ENCODE measurements at regions not wholly inside any gene's neighbourhood (a gene's known extent, or its start where the extent isn't known, plus 50 kb on each side); places are given as distances from the start of the nearest gene placed in this dataset.
"Not testable (repeated sequence)": the region's sequence is repeated elsewhere in the genome, so short reads cannot be mapped to it uniquely, and the experiment has no call there.

DNA sequence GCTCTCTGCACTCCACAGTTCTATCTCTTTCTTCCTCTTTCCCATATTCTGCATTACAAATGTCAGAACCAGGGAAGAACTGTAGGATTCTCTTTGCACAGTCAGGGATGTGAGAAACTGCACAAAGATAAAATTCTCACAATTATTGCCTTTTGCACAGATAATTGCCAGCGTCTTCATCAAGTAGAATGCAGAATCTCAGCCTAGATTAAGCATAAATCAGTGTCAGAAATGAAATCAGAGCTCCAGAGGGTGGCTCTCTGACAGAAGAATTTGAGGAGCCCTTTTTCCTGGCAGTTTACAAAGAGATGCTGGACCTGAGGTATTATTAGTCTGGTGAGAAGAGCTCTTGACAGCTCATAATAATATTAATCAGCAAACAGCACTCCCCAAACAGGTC lies 173.1 kb downstream of the PTH2R start:
- H3K4me3 Mint-ChIP-seq, result no peak overlapping the region
- no peaks in the 10 kb centered on the region for H3K36me3 Mint-ChIP-seq (ENCODE audit: low read depth)
- H3K27ac Mint-ChIP-seq, result no peak overlapping the region
- H3K9me3 Mint-ChIP-seq, result no peaks in the 10 kb centered on the region
- DNase-seq (ENCODE audit: low spot score), result no peak
- no peaks in the 10 kb centered on the region for H3K27me3 Mint-ChIP-seq (ENCODE audit: low read depth)
- H3K4me1 Mint-ChIP-seq (ENCODE audit: low read depth), result no peaks in the 10 kb centered on the region

DNA sequence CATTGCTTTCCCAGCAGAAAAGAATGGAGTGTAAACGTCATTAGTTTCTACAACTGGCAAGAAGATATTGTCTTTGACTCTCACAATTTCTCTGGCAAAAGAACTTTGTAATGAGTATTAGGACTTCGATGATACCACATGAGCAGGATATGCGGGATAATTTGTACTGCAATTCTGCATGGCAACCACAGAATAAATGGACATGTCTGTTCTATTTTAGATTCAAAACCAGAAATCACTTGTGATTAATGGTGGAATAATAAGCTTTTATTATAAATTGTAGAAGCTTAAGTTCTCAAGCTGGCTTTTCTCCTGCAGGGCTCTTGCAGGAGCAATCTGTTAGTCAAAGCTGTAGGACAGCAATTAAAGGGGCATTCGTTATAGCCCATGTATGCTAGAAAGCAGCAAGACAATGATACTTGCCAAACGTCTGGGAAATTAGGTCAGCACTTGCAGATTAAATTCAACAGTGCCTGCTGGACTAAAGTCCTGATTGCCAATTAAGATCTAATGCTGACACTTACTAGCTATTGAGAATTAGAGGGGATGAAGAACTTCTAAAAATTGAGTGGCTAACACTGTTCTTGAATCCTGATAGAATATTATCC lies 177.9 kb downstream of the PTH2R start:
- Mint-ChIP-seq H3K27me3 (ENCODE audit: low read depth) (no peaks in the 10 kb centered on the region), H3K4me3 (no peak overlapping the region), H3K27ac (no peak overlapping the region), H3K9me3 (no peaks in the 10 kb centered on the region), H3K4me1 (ENCODE audit: low read depth) (no peaks in the 10 kb centered on the region), H3K36me3 (ENCODE audit: low read depth) (no peaks in the 10 kb centered on the region)
- DNase-seq (ENCODE audit: low spot score), result no peak

DNA sequence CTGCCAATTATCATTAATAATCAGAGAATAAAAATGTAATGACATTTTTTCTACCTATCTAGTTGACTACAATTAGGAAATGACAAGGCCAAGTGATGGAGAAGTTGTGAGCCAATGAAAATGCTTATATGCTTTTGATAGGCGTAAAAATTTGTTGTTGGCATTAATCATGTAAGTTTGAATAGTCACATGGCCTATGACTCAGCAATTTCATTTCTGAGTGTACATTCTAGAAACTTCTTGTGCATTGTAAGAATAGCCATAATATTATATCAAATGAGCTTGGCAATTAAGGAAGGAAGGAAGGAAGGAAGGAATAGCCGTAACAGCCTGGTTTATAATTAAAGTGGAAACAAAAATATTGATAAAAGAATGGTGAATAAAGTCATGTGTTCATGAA lies 179.9 kb downstream of the PTH2R start:
- no peaks in the 10 kb centered on the region for H3K36me3 Mint-ChIP-seq (ENCODE audit: low read depth)
- H3K9me3 Mint-ChIP-seq, result no peaks in the 10 kb centered on the region
- no peaks in the 10 kb centered on the region for H3K27me3 Mint-ChIP-seq (ENCODE audit: low read depth)
- DNase-seq (ENCODE audit: low spot score), result no peak
- no peaks in the 10 kb centered on the region for H3K4me1 Mint-ChIP-seq (ENCODE audit: low read depth)
- no peak overlapping the region for H3K4me3 Mint-ChIP-seq
- H3K27ac Mint-ChIP-seq, result no peak overlapping the region

DNA sequence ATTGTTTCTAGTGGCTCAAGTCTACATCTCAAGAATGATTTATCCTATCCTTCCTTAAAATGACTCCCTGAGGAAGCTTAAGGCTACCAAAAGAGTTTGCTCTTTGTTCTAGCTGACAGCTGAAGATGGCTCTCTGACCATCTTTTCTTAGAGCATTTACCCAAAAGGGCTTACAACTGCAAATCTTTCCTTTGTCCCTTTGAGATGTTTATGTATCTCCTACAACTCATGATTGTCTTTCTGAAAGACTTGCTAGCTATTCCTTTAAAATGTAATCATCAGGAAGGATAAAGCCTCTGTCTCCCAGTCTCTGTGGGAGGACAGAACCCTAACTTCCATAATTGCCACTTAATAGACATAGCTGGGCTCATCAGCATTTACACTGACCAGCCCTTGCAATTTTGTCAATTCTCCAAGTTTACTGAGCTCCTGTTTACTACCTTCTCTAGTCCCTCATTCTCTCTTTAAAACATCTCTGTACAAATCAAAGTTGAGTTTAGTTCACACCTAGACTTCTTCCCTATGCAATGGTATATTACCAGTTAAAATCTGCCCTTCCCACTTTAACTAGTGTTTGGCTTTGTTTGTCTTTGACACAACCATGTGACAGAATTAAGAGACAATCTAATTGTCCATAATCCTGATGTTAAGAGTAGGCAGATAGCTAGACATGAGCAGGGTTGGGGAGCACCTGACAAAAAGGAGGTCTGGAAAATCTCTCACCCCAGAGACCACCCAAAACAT lies 188.2 kb downstream of the PTH2R start:
- no peak for DNase-seq (ENCODE audit: low spot score)
- Mint-ChIP-seq H3K4me1 (ENCODE audit: low read depth) (no peaks in the 10 kb centered on the region), H3K36me3 (ENCODE audit: low read depth) (no peaks in the 10 kb centered on the region), H3K4me3 (no peak overlapping the region), H3K27ac (no peak overlapping the region), H3K9me3 (no peaks in the 10 kb centered on the region), H3K27me3 (ENCODE audit: low read depth) (no peaks in the 10 kb centered on the region)

DNA sequence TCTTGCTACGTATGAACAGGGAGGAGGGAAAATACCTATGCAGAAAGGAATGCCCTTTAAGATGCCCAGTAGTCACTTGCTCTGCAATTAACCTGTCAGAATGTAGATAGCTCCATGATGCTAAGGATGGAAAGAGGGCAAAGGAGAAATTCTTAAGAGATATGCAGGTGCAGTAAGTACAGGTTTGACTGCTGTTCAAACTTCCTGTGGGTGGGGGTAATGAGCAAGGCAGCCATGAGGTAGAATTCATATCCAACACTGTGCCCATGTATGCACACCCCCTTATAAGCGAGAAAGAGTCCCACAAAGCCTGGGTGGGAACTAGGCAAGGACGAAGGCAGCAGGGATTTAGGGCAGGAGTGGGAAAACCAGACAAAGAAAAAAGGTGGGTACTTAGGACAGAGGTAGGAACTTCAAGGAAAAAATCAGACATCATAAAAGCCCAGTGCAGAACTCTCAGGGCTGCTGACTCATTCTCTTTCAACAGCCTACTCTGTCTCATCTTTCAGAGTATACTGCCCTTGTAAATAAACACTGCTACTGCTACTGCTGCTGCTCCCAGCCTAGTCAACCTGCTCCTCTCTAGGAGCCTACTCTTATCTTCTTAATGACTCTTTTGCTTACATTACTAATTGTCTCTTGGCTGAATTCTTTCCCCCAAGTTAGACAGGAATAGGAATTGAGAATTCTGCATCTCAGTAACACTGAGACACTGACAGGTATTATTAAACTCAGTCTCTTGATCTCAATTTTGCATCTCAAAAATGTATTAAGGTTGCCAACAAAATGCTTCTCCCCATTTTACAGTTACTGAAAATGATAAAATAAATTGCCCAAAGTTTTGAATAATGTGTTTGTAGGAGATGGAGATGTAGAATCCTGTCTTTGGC lies 189.0 kb downstream of the PTH2R start:
- Mint-ChIP-seq H3K4me1 (ENCODE audit: low read depth) (no peaks in the 10 kb centered on the region), H3K27me3 (ENCODE audit: low read depth) (no peaks in the 10 kb centered on the region), H3K4me3 (no peak overlapping the region), H3K36me3 (ENCODE audit: low read depth) (no peaks in the 10 kb centered on the region), H3K9me3 (no peaks in the 10 kb centered on the region), H3K27ac (no peak overlapping the region)
- no peak for DNase-seq (ENCODE audit: low spot score)

DNA sequence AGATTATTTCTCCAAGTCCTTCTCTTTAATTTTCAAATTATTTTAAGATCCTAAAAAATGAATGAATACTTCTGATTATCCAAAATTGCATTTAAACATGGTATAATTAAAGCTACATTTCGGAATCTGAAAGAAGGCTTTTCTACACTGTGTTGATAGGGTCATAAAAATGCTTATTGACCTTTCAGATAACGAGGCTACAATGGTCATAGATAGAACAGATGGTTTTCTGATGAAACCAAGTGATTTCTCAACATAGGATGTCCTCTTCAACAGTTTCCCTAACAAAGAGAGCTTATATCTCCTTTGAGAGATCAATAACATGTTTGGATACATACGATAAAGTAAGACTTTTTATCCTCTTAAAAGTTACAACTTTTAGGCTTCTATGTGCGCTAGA lies 201.1 kb downstream of the PTH2R start:
- Mint-ChIP-seq H3K9me3 (no peaks in the 10 kb centered on the region), H3K27ac (no peak overlapping the region), H3K4me1 (ENCODE audit: low read depth) (no peaks in the 10 kb centered on the region), H3K36me3 (ENCODE audit: low read depth) (no peaks in the 10 kb centered on the region), H3K4me3 (no peak overlapping the region), H3K27me3 (ENCODE audit: low read depth) (no peaks in the 10 kb centered on the region)
- DNase-seq (ENCODE audit: low spot score), result no peak

DNA sequence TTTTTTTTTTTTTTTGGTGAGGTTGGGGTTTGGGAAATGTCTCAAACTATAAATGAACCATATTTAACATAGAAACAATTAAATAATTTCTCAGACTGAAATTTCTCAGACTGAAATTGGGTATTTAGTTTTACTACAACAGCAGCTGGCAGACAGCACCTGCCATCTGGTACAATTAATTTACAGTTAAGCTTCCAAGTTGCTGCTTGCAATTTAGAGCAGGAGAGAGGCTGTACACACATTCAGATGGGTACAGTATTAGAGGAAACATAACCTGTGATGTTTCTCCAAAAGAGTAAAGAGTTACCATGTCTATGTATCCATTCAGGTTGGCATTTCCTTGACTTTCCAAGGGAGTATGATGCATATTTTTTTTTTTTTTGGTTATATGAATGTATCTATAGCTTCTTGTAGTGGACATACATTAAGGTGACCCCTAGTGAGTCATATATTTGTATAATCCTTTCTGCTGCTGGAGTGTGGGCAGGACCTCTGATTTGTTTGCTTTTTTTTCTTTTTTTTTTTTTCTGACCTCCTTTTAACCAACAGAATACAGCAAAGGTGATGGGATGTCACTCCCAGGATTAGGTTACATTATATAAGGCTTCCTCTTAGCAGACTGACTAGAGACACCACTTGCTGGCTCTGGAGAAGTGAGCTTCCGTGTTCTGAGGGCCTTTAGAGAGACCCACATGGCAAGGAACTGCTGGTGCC lies 201.7 kb downstream of the PTH2R start:
- no peak for DNase-seq (ENCODE audit: low spot score)
- H3K27ac Mint-ChIP-seq, result no peak overlapping the region
- H3K9me3 Mint-ChIP-seq, result no peaks in the 10 kb centered on the region
- no peaks in the 10 kb centered on the region for H3K27me3 Mint-ChIP-seq (ENCODE audit: low read depth)
- H3K4me1 Mint-ChIP-seq (ENCODE audit: low read depth), result no peaks in the 10 kb centered on the region
- no peak overlapping the region for H3K4me3 Mint-ChIP-seq
- H3K36me3 Mint-ChIP-seq (ENCODE audit: low read depth), result no peaks in the 10 kb centered on the region

DNA sequence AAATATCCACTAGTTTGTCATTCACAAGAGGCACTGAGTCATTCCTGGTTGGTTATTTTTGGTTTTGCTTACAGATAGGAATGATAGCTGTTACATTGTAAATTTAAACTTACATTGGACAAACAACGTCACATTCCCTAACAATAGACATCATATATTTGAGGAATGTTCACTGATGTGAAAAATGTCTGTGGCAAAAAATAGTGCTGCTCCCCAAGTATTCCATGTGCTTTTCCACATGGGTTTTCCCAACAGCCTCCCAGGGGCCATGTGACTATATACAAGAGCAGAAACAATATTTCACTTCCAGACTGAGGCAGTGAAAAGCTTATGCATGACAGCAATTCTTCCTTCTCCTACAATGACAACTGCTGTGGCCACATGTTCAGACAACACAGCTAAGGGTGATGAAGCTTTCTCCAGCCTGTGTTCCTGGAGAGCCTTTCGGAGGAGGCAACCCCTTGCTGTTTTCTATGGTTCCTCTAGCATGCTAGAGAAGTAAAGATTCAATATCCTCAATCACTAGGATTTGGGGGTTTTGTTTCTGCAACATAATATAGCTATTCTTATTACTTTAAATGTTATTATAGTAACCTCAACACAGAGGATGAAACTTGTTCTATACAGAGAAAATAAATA lies 202.7 kb downstream of the PTH2R start:
- H3K36me3 Mint-ChIP-seq (ENCODE audit: low read depth), result no peaks in the 10 kb centered on the region
- H3K27ac Mint-ChIP-seq, result no peak overlapping the region
- peaks cover 4% of the 10 kb centered on the region for H3K9me3 Mint-ChIP-seq
- no peaks in the 10 kb centered on the region for H3K27me3 Mint-ChIP-seq (ENCODE audit: low read depth)
- no peaks in the 10 kb centered on the region for H3K4me1 Mint-ChIP-seq (ENCODE audit: low read depth)
- DNase-seq (ENCODE audit: low spot score), result no peak
- H3K4me3 Mint-ChIP-seq, result no peak overlapping the region

DNA sequence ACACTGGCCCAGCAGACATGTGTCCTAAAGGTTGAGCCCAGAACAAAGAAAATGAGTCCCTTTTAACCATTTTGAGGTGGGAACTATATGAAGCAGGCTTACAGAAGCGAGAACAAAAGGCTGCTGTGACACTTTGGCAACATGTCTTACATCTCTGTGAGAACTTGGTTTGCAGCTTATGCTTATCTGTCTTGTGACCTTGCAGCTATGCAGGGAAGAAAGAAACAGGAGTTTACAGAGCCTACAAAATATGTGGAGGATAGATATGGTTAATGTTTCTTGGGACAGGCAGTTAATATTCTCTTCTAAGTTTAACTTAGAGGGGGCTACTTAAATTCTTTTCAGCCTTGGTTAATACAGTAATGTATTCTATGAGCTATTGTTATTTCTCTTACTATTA lies 209.1 kb downstream of the PTH2R start:
- not testable (repeated sequence) for H3K27ac Mint-ChIP-seq; H3K36me3 Mint-ChIP-seq (ENCODE audit: low read depth); H3K9me3 Mint-ChIP-seq; H3K4me1 Mint-ChIP-seq (ENCODE audit: low read depth); H3K27me3 Mint-ChIP-seq (ENCODE audit: low read depth); DNase-seq (ENCODE audit: low spot score); H3K4me3 Mint-ChIP-seq

DNA sequence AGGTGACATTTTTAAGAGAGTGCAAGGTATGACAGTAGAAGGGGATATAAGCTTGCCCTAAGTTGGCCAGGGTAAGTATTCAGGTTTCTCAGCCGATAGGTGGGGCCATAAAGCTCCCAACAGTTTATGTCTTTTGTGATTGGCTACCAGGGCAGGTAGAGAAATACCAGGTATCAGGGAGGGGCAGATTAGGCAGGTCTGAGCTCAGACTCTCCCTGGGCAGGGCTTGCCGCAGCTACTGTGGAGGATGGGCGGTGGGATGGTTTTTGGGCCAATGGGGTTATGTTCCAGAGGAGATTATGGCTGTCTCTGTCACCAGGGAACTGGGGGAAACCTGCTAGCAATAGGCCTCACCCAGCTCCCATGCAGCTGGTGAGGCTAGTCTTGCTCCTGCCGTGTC lies 211.6 kb downstream of the PTH2R start:
- Mint-ChIP-seq H3K36me3 (ENCODE audit: low read depth) (no peaks in the 10 kb centered on the region), H3K27ac (no peak overlapping the region), H3K4me3 (no peak overlapping the region), H3K4me1 (ENCODE audit: low read depth) (no peaks in the 10 kb centered on the region), H3K9me3 (peaks cover 4% of the 10 kb centered on the region), H3K27me3 (ENCODE audit: low read depth) (no peaks in the 10 kb centered on the region)
- no peak for DNase-seq (ENCODE audit: low spot score)

DNA sequence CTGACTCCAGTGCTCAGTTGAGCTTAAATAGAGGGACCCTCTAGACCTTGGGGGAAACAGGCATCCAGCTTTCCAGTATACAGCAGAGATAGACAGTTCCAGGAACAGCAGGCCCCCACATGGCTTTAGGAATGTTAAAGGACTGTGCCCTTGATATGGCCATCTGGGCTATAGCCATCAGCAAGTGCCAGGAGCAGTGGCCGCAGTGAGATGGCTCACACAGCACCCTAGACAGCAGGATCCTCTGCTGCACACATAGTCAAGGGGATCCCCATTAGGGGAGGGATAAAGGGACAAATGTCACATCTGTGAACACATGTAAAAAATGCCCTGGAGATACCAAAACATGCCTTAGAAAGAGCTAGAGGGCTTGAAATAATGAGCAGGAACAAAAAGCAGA lies 213.4 kb downstream of the PTH2R start:
- H3K27me3 Mint-ChIP-seq (ENCODE audit: low read depth), result no peaks in the 10 kb centered on the region
- DNase-seq (ENCODE audit: low spot score), result no peak
- no peaks in the 10 kb centered on the region for H3K9me3 Mint-ChIP-seq
- H3K36me3 Mint-ChIP-seq (ENCODE audit: low read depth), result no peaks in the 10 kb centered on the region
- no peak overlapping the region for H3K4me3 Mint-ChIP-seq
- H3K27ac Mint-ChIP-seq, result no peak overlapping the region
- H3K4me1 Mint-ChIP-seq (ENCODE audit: low read depth), result no peaks in the 10 kb centered on the region

DNA sequence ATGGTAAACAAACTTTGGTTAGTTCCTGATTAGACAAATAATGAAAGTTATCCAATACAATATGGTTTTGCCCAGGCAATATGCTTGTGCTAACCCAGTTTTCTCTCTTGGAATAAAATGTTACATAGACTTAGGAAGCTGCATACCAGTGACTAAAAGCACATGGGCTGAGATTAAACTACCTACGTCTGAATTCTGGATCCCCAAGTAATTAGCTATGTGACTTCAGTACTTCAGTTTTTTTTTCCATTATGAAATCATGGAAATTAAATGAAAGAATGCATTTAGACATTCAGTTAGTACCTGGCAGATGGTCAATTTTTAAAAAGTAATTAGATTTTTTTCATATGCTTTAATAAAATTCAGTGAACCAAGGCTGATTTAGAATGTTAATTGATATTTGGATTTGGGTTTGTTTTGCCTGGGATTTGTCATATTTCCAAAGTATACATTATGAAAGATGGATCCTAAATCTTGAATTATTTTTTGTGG lies 213.9 kb downstream of the PTH2R start:
- Mint-ChIP-seq H3K4me1 (ENCODE audit: low read depth) (no peaks in the 10 kb centered on the region), H3K36me3 (ENCODE audit: low read depth) (no peaks in the 10 kb centered on the region), H3K27me3 (ENCODE audit: low read depth) (no peaks in the 10 kb centered on the region), H3K9me3 (no peaks in the 10 kb centered on the region), H3K4me3 (no peak overlapping the region), H3K27ac (no peak overlapping the region)
- no peak for DNase-seq (ENCODE audit: low spot score)

DNA sequence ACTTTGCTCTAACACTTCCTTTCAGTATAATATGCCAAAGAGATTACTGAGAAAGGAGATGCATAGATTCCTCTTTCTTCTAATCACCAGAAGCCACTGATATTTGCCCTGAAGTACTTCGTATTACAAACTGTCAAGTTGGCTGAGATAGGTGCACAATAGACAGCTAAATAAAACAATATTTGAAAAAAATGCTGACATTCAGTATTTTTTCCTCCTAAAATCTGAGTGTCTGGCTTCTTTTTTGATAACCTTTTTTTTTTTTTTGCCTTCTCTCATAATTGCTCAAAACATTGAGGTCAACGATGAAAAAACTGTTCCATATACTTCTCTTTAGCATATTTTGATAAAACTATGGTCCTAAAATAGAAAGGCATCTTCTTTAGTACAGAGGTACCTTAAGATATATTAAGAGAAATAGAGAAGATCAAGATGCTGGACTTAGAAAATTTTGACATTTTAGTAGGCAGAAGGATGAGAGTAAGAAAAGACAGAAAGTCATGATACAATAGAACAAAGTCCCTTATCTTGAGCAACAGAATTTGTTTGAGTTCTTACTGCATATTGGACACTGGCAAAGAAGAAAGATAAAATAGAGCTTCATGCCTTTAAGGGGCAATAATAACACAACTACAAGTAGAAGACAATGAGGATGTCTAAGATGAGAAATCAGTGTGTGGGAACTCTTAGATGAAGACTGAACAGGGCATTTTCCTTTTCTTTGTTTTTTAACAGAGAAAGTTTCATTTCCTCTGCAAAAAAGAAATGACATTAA lies 220.7 kb downstream of the PTH2R start:
- H3K27ac Mint-ChIP-seq, result no peak overlapping the region
- no peak overlapping the region for H3K4me3 Mint-ChIP-seq
- H3K4me1 Mint-ChIP-seq (ENCODE audit: low read depth), result no peaks in the 10 kb centered on the region
- no peaks in the 10 kb centered on the region for H3K9me3 Mint-ChIP-seq
- H3K36me3 Mint-ChIP-seq (ENCODE audit: low read depth), result no peaks in the 10 kb centered on the region
- H3K27me3 Mint-ChIP-seq (ENCODE audit: low read depth), result no peaks in the 10 kb centered on the region
- DNase-seq (ENCODE audit: low spot score), result no peak

Measured in T-helper 2 cell treated with Interferon-gamma antibody and Interleukin-4, amounts not matched to agents 5 μg/mL and 100 μg/mL, for 36 hours (primary cell).